ENCODE measurements at regions not wholly inside any gene's neighbourhood (a gene's known extent, or its start where the extent isn't known, plus 50 kb on each side); places are given as distances from the start of the nearest gene placed in this dataset.

DNA sequence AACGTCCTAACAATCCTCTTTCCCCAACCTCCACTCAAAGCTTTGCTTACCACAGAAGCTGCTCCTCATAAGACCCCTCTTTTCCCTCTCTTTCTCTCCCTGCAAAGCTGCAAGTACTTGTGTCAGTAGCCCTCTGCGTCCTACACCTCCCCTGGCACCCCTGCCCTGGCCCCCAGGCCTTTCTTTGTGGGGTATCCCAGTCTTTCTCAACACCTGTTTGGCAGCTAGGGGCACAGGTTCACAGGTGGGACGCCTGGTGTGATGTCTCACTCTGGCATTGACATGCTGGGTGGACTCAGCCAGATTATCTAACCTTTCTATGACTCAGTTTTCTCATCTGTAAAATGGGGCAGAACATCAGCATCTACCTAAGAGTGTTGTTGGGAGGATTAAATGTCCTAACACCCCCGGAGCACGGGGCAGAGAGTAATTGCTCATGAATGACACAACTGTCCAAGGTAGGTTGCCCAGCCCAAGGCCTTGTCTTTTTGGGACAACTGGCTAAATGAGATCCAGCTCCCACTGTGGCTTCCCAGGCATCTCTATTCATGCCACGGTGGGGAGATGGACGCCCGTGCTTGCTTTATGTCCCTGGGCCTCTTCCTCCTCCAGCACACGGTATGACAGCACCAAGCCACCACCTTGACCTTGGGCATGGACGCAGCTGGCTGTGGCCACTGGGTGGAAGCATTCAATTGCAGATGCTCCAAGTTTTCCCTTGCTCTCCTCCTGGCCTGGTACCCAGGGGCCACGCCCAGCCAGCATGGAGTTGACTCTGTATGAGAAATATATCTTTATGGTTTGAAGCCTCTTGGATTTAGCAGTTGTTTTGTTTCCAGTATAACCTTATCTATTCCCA is 190.4 kb downstream of the RGS3 start:
- Histone ChIP-seq H3K4ac (ENCODE audit: low read depth, low read length) (no peak overlapping the region), H3K9ac (ENCODE audit: low read length) (no peak overlapping the region), H4K12ac (ENCODE audit: low read depth, low read length) (no peak overlapping the region), H3K27ac (ENCODE audit: low read depth, low read length) (no peak overlapping the region), H2BK120ac (ENCODE audit: insufficient read depth, low read length, poor library complexity) (peak overlapping the region; percentile 10), H3K79me1 (ENCODE audit: low read length) (peaks cover 7% of the 10 kb centered on the region), H4K8ac (ENCODE audit: low read depth, low read length) (no peak overlapping the region), H3K18ac (ENCODE audit: low read length) (no peak overlapping the region), H3K4me3 (ENCODE audit: low read depth, low read length) (peak overlapping the region; percentile 26), H4K91ac (ENCODE audit: low read depth, low read length) (no peak overlapping the region), H3K23ac (ENCODE audit: low read length) (no peak overlapping the region), H2AK5ac (ENCODE audit: low read length) (no peak overlapping the region), H2BK5ac (ENCODE audit: low read depth, low read length, poor library complexity) (no peak overlapping the region), H3K36me3 (ENCODE audit: control insufficient read depth in 1 of 2, insufficient read depth in 2 of 2, low read length in 2 of 2) (no peaks in the 10 kb centered on the region), H2AFZ (ENCODE audit: insufficient read depth, low read length, poor library complexity) (no peak overlapping the region), H3K4me1 (ENCODE audit: control insufficient read depth in 1 of 2, insufficient read depth in 2 of 2, low read length in 2 of 2) (peaks cover 5 to 11% of the 10 kb centered on the region in 2 experiments), H3K27me3 (ENCODE audit: insufficient read depth, low read length) (no peaks in the 10 kb centered on the region), H2BK12ac (ENCODE audit: low read length) (peak overlapping the region; percentile 17), H3K79me2 (ENCODE audit: control insufficient read depth, insufficient read depth, low read length, poor library complexity) (no peaks in the 10 kb centered on the region), H3K9me3 (ENCODE audit: insufficient read depth, low read depth, low read length) (no peaks in the 10 kb centered on the region), H3K14ac (ENCODE audit: low read length) (peak overlapping the region; percentile 18), H3K4me2 (ENCODE audit: low read length) (no peak overlapping the region)
- no CpG with 5 or more reads among the region's 11 CpGs for WGBS (ENCODE audit: extremely low coverage, insufficient coverage, insufficient read length)
- no peak for DNase-seq

DNA sequence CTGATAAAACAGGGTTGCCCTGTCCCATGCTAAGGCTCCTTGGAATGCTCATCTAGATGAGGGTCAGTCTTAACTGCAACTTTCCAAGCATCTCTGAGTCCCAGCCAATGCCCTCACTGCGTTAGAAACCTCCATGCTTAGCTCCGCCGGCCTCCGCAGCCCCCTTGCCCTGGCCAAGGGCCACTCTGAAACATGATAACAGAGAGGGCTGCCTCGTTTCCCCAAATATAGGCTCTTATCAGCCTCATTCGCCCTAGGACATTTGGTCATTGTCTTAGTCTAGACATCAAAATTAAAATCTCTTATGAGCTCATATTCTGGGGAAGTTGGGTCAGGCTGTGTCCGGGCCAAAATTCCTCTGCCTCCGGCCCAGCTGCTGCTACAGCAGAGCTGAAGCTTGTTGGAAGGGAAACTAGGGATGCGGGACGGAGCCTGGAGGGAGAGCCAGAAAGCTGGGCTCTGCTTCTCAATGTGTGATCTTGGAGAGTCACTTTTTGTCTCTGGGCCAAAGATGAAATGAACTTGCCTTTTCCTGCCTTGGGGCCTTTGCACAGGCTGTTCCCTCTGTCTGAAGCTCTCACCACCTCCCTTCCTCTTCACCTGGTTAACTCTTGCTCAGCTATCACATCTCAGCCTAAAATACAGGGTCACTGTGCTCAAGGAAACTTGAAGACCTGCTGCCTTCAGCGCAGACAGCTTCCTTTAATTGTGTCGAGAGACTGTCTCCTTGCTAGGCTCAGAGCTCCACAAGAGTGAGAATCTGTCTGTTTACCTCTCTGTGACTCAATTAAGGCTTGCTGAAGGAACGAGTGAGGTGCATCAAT is 191.3 kb downstream of the RGS3 start:
- Histone ChIP-seq H3K79me2 (ENCODE audit: control insufficient read depth, insufficient read depth, low read length, poor library complexity) (no peaks in the 10 kb centered on the region), H3K23ac (ENCODE audit: low read length) (no peak overlapping the region), H4K12ac (ENCODE audit: low read depth, low read length) (peak overlapping the region; percentile 45), H3K4me2 (ENCODE audit: low read length) (no peak overlapping the region), H2BK120ac (ENCODE audit: insufficient read depth, low read length, poor library complexity) (peak overlapping the region; percentile 60), H2AK5ac (ENCODE audit: low read length) (peak overlapping the region; percentile 42), H3K4me3 (ENCODE audit: low read depth, low read length) (no peak overlapping the region), H3K18ac (ENCODE audit: low read length) (peak overlapping the region; percentile 74), H3K27me3 (ENCODE audit: insufficient read depth, low read length) (no peaks in the 10 kb centered on the region), H4K91ac (ENCODE audit: low read depth, low read length) (peak overlapping the region; percentile 67), H3K27ac (ENCODE audit: low read depth, low read length) (no peak overlapping the region), H2BK12ac (ENCODE audit: low read length) (peak overlapping the region; percentile 92), H3K36me3 (ENCODE audit: control insufficient read depth in 1 of 2, insufficient read depth in 2 of 2, low read length in 2 of 2) (no peaks in the 10 kb centered on the region), H3K14ac (ENCODE audit: low read length) (peak overlapping the region; percentile 38), H3K79me1 (ENCODE audit: low read length) (peaks cover 6% of the 10 kb centered on the region), H3K9me3 (ENCODE audit: insufficient read depth, low read depth, low read length) (no peaks in the 10 kb centered on the region), H4K8ac (ENCODE audit: low read depth, low read length) (peak overlapping the region; percentile 44), H3K9ac (ENCODE audit: low read length) (no peak overlapping the region), H3K4ac (ENCODE audit: low read depth, low read length) (peak overlapping the region; percentile 26), H2BK5ac (ENCODE audit: low read depth, low read length, poor library complexity) (peak overlapping the region; percentile 29), H2AFZ (ENCODE audit: insufficient read depth, low read length, poor library complexity) (peak overlapping the region; percentile 61), H3K4me1 (ENCODE audit: control insufficient read depth in 1 of 2, insufficient read depth in 2 of 2, low read length in 2 of 2) (peaks cover 5 to 11% of the 10 kb centered on the region in 2 experiments)
- DNase-seq = peak; percentile 62 to 71
- WGBS (ENCODE audit: extremely low coverage, insufficient coverage, insufficient read length) = no CpG with 5 or more reads among the region's 13 CpGs

DNA sequence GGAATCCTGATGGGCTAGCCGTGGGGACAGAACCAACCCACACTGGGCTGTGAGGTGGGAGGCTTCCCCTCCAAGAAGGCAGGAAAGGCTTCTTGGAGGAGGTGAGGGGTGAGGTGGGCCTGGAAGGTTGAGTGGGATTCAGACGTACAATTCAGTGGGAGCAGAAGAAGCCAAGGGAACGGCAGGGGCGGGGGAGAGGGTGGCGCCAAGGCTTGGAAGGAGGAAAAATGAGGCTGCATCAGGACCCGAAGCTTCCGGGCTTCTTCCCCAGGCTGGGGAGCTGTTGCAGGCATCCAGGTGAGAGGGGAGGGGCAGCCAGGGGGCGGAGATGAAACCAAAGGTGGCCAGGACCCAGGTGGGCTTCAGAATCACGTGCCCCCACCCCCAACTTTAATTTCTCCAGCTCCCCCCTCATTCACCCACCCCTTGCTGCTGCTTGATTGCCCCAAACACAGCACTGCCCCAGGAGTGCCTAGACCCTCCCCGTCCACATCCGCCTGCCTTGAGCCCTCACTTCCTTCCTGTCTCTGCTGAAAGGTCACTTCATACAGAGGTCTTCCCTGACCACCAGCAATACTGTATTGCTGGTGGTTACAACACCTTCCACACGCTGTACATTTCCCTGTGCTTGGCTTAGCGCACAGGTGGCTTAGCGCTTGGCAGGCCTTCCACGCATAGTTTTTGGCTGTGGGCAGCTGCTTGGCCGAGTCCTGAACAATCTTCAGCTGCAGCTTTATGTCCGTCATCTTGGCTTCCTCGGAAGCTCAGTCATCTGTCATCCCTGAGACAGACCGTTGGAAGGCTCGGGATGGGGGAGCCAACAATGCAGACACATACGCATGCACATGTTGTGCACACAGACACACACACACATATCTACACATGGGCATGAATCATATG is 193.5 kb downstream of the RGS3 start:
- no peaks in the 10 kb centered on the region for H3K27me3 ChIP-seq (ENCODE audit: insufficient read depth, low read length)
- H3K4ac ChIP-seq (ENCODE audit: low read depth, low read length) = no peak overlapping the region
- no peaks in the 10 kb centered on the region for H3K36me3 ChIP-seq (ENCODE audit: control insufficient read depth in 1 of 2, insufficient read depth in 2 of 2, low read length in 2 of 2)
- peaks cover 6% of the 10 kb centered on the region for H3K79me1 ChIP-seq (ENCODE audit: low read length)
- no peaks in the 10 kb centered on the region for H3K9me3 ChIP-seq (ENCODE audit: insufficient read depth, low read depth, low read length)
- no peaks in the 10 kb centered on the region for H3K79me2 ChIP-seq (ENCODE audit: control insufficient read depth, insufficient read depth, low read length, poor library complexity)
- no peak overlapping the region for H3K14ac ChIP-seq (ENCODE audit: low read length)
- H2AFZ ChIP-seq (ENCODE audit: insufficient read depth, low read length, poor library complexity) = no peak overlapping the region
- no peak overlapping the region for H3K4me3 ChIP-seq (ENCODE audit: low read depth, low read length)
- H3K18ac ChIP-seq (ENCODE audit: low read length) = no peak overlapping the region
- H3K4me1 ChIP-seq (ENCODE audit: control insufficient read depth in 1 of 2, insufficient read depth in 2 of 2, low read length in 2 of 2) = peaks cover 2 to 5% of the 10 kb centered on the region in 2 experiments
- no peak overlapping the region for H3K27ac ChIP-seq (ENCODE audit: low read depth, low read length)
- peak overlapping the region; percentile 38 for H2AK5ac ChIP-seq (ENCODE audit: low read length)
- no peak overlapping the region for H3K4me2 ChIP-seq (ENCODE audit: low read length)
- no peak overlapping the region for H4K8ac ChIP-seq (ENCODE audit: low read depth, low read length)
- H4K91ac ChIP-seq (ENCODE audit: low read depth, low read length) = peak overlapping the region; percentile 10
- no peak overlapping the region for H2BK5ac ChIP-seq (ENCODE audit: low read depth, low read length, poor library complexity)
- H2BK120ac ChIP-seq (ENCODE audit: insufficient read depth, low read length, poor library complexity) = peak overlapping the region; percentile 16
- H4K12ac ChIP-seq (ENCODE audit: low read depth, low read length) = peak overlapping the region; percentile 35
- H2BK12ac ChIP-seq (ENCODE audit: low read length) = peak overlapping the region; percentile 5
- WGBS (ENCODE audit: extremely low coverage, insufficient coverage, insufficient read length) = no CpG with 5 or more reads among the region's 21 CpGs
- peak overlapping the region; percentile 34 for H3K9ac ChIP-seq (ENCODE audit: low read length)
- H3K23ac ChIP-seq (ENCODE audit: low read length) = no peak overlapping the region
- no peak for DNase-seq
